ENCODE measurements at regions not wholly inside any gene's neighbourhood (a gene's known extent, or its start where the extent isn't known, plus 50 kb on each side); places are given as distances from the start of the nearest gene placed in this dataset.

DNA sequence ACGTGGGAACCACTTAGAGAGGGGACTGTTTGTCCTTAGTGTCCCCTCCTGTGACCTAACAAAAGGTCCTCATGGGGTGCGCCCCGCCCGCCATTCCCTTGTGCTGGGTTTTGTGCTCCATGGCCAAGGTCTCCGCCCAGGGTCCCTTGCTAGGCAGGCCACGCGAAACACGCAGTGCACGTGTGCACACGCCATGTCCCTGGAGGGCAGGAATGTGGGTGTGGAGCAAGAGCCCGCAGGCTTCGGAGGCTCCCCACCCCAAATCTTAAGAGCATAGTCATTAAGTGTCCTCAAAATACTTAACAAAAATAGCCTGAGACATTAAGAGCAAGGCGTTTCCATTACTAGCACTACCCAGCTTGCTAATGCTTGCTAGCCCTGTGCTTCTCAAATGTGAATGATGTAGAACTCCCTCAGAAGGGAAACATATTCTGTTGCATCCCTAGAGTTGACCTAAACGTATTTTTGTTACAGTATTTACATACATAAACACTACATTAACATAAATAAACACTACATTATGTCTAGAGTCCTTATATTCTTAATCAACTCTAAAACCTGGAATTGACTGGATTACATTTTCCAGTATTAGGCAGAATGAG, 117.6 kb upstream of the APCDD1 start:
- DNase-seq (ENCODE audit: low spot score in 2 of 2, unreplicated experiment in 2 of 2) = no peak
- Mint-ChIP-seq H3K4me3 (no peak overlapping the region), H3K36me3 (peaks cover 3% of the 10 kb centered on the region), H3K27me3 (ENCODE audit: low read depth) (no peaks in the 10 kb centered on the region), H3K27ac (no peak overlapping the region), H3K9me3 (peaks cover 5% of the 10 kb centered on the region), H3K4me1 (peaks cover 7% of the 10 kb centered on the region)
- TF ChIP-seq, protein P1, sequence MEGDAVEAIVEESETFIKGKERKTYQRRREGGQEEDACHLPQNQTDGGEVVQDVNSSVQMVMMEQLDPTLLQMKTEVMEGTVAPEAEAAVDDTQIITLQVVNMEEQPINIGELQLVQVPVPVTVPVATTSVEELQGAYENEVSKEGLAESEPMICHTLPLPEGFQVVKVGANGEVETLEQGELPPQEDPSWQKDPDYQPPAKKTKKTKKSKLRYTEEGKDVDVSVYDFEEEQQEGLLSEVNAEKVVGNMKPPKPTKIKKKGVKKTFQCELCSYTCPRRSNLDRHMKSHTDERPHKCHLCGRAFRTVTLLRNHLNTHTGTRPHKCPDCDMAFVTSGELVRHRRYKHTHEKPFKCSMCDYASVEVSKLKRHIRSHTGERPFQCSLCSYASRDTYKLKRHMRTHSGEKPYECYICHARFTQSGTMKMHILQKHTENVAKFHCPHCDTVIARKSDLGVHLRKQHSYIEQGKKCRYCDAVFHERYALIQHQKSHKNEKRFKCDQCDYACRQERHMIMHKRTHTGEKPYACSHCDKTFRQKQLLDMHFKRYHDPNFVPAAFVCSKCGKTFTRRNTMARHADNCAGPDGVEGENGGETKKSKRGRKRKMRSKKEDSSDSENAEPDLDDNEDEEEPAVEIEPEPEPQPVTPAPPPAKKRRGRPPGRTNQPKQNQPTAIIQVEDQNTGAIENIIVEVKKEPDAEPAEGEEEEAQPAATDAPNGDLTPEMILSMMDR (IDR thresholded peaks at IDR 0.05; ENCODE audit: unreplicated experiment) = no peak

DNA sequence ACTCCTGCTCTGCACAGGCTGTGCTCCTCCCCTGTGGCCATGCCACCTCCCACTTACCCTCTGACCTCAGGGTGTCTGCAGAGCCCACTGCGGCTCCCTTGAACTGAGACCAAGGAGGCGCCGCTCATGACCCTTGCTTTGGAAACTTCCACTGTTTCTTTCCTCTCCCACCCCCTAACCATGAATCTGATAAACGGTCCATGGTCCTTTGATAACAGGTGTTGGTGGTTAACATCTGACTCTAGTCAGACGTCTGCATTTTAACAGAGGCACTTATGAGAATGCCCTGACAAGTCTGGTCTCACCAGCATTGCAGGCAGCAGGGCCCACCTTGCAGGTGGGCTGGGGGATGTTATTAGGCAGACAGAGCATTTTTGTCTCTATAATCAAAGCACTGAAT, 113.6 kb upstream of the APCDD1 start:
- Mint-ChIP-seq H3K27me3 (ENCODE audit: low read depth) (no peaks in the 10 kb centered on the region), H3K9me3 (peaks cover 5% of the 10 kb centered on the region)

DNA sequence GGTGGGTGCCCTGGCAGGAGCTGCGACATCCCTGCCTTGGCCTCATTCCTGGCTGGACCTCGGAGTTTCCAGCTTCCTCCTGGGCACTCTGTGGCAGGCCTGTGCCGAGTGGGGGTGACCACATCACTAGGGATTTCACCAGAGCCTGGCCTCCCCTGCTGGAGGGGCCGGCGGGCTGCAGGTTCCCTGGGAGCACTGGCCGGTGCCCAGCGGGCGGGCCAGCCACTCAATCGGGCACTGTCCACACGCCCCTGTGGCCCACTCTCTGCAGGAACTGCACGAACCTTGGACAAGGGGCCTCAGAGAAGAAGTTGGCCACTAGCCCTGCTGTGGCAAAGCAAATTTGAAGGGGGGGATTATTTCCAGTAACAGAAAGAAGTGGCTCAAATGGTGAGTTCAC, 110.7 kb upstream of the APCDD1 start:
- Mint-ChIP-seq H3K9me3 (peaks cover 5% of the 10 kb centered on the region), H3K27ac (no peak overlapping the region), H3K36me3 (peaks cover 3% of the 10 kb centered on the region), H3K27me3 (ENCODE audit: low read depth) (no peaks in the 10 kb centered on the region), H3K4me1 (peaks cover 21% of the 10 kb centered on the region), H3K4me3 (no peak overlapping the region)
- TF ChIP-seq, protein P1 (IDR thresholded peaks at IDR 0.05; ENCODE audit: unreplicated experiment) = no peak
- no peak for DNase-seq (ENCODE audit: low spot score in 2 of 2, unreplicated experiment in 2 of 2)

More for the DNA sequence above, 113.6 kb upstream of the APCDD1 start:
- Mint-ChIP-seq H3K36me3 (peaks cover 3% of the 10 kb centered on the region), H3K4me3 (no peak overlapping the region), H3K27ac (no peak overlapping the region), H3K4me1 (peaks cover 3% of the 10 kb centered on the region)
- DNase-seq (ENCODE audit: low spot score in 2 of 2, unreplicated experiment in 2 of 2) = no peak
- TF ChIP-seq, protein P1 (IDR thresholded peaks at IDR 0.05; ENCODE audit: unreplicated experiment) = no peak

DNA sequence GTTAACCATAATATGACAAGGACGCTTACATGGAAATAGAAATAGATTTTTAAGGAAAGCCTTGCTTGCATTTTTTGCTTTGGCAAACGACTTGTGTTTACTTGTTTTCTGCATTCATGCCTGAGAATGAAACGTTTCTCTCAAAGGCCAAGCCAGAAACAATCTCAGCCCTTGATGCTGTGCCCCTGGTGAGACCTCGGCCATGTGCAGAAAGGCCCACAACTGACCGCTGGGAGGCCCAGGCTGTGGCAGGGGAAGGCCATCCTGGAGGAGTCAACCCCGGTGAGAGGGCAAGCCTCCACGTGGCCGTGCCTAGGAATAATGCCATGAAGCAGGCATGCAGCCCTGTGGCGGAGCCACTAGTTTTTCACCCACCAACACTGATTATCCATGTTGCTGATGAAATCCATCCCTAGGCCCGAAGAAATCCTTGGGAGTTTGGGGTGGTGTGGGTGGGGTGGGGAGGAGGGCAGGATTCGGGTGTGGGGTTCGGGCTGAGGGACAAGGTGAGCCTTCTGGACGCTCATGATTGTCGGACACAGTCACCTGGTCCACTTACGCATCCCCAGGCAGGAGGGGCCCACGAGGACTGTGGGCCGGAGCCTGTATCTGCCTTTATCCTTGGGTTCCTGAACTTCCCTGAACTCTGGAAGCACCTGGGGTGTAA, 107.6 kb upstream of the APCDD1 start:
- Mint-ChIP-seq H3K36me3 (no peaks in the 10 kb centered on the region), H3K4me3 (no peak overlapping the region), H3K27ac (no peak overlapping the region), H3K9me3 (no peaks in the 10 kb centered on the region), H3K27me3 (ENCODE audit: low read depth) (no peaks in the 10 kb centered on the region), H3K4me1 (peaks cover 46% of the 10 kb centered on the region)
- no peak for DNase-seq (ENCODE audit: low spot score in 2 of 2, unreplicated experiment in 2 of 2)
- TF ChIP-seq, protein P1 (IDR thresholded peaks at IDR 0.05; ENCODE audit: unreplicated experiment) = no peak

DNA sequence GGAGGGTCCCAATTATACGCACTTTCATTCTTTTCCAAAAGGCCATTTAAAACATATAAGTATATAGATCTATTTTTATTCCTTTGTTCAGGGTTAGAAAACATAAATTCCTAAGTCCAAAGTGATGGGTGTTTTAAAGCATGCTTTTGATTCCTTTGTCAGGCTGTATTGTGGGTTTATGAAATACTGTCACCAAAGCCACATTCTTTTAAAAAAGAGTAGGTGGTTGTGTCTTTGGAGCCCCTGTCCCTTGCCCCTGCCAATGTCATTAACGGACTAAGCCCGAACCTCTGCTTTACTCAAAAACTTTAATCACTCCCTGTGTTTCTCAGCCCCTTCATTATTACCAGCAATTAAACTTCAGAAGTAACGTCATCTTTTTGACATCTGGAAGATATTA, 104.9 kb upstream of the APCDD1 start:
- no peak for DNase-seq (ENCODE audit: low spot score in 2 of 2, unreplicated experiment in 2 of 2)
- no peak overlapping the region for H3K4me3 Mint-ChIP-seq
- TF ChIP-seq, protein P1 (IDR thresholded peaks at IDR 0.05; ENCODE audit: unreplicated experiment) = no peak
- H3K27ac Mint-ChIP-seq = peak overlapping the region; percentile 75
- H3K4me1 Mint-ChIP-seq = peaks cover 64% of the 10 kb centered on the region
- no peaks in the 10 kb centered on the region for H3K27me3 Mint-ChIP-seq (ENCODE audit: low read depth)
- no peaks in the 10 kb centered on the region for H3K9me3 Mint-ChIP-seq
- no peaks in the 10 kb centered on the region for H3K36me3 Mint-ChIP-seq
